ENCODE measurements at regions not wholly inside any gene's neighbourhood (a gene's known extent, or its start where the extent isn't known, plus 50 kb on each side); places are given as distances from the start of the nearest gene placed in this dataset.
"Not testable (repeated sequence)": the region's sequence is repeated elsewhere in the genome, so short reads cannot be mapped to it uniquely, and the experiment has no call there.

DNA sequence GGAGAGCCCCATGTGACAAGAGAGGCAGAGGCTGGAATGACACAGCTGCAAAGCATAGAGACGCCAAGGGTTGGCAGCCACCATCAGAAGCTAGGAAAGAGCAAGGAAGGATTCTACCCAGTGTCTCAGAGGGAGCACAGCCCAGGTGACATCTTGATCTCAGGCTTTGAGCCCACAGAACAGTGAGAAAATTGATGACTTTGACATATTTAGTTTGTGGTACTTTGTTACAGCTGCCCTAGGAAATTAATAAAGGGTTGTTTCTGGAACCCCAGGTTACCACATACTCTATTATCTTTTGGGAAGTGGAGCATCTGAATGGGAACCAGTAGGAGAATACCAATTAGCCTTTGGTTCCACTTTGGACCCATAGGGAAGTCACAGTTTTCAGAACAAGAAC lies 231.7 kb downstream of the ZNF621 start:
- DNase-seq = no peak

DNA sequence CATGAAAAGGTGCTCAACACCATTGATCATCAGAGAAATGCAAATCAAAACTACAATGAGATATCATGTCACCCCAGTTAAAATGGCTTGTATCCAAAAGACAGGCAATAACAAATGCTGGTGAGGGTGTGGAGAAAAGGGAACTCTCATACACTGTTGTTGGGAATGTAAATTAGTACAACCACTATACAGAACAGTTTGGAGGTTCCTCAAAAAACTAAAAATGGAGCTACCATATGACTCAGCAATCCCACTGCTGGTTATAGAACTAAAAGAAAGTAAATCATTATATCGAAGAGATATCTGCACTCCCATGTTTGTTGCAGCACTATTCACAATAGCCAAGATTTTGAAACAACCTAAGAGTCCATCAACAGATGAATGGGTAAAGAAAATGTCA lies 238.0 kb downstream of the ZNF621 start:
- not testable (repeated sequence) for DNase-seq

DNA sequence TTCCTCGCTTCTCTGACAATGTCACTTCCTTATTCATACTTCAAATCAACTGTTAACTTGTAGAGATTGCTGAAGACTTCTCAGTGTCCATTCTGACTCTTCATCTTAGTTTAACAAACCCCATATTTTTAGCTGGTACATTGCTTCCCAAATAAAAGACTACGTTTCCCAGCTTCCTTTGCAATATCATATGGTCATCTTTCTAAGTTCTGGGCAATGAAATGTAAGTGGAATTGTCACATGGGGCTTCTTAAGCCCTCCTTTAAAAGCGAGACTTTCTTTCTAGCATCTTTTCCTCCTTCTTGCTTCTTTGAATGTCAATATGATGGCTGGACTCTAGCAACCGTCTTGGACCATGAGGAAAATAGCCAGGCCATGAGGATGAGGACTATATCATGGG lies 239.0 kb downstream of the ZNF621 start:
- DNase-seq = no peak

DNA sequence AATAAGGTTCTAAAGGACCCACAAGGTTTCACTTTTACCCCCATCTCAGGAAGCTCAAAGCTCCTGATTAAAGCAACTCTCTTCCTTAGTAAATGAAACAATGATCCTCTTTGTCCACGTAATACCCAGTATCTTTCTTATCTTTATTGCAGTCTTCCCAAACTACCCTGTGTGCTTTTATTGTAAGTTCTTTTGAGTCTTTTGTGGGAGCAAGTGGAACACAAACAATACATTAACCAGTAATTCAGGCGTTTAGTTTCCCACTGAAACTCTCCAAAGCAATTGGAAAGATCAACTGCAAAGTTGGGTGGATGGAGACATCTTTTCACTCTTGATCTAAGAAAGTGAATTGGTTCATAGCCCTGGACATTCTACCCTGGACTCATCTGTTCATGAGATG lies 240.0 kb downstream of the ZNF621 start:
- no peak for DNase-seq

DNA sequence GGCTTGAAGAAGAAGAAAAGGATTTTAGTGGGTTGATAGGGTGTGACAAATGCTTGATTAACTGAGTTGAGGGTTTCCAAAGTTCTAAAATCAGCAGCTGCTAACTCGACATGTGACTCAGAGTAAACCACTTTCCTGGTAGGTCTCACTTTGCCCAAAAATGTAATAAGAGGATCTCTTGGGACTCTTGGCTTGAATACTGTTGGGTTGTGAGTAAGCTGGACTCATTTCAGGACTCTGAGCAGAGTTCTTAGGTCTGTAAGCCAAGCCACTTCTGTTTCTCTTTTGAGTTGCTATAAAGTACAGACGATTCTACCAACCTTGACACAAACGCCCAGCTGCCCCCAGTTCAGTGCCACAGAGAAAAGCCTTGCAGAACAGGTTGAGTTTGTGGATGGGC lies 241.1 kb downstream of the ZNF621 start:
- DNase-seq = no peak

DNA sequence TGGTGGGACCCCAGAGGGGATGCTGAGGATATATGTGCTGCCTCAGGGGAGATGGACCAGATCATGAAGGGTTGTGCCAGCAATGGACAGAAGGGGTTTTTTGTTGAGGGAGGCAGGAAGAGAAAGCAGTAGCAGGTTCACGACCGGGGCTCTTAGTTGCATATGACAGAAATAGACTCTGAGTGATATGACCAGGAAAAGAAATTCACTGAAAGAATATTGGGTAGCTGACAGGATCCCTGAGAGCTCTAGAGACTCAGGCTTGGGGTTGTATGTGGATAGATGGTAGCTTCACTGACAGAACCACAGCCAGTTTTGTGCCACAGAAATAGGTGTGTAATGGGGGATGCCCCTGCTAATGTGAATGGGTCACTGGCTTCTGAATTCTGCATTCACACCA lies 241.6 kb downstream of the ZNF621 start:
- no peak for DNase-seq

DNA sequence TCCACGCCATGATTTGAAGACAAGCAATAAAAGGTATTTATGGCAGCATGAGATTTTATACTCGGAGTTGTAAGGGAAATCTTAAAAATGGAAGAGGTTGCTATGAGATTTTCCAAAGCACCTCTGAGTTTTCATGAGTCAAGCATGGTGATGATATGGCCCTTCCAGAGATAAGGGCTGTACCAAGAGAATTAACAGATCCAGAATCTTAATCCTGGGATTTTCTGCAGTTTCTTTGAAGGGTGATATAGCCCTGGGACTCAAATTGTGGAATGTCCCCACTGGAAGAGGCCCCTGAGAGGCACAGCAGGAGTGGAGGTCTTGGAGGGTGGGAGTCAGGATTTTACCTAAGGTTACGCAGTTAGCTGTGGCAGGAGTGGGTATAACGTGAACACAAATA lies 243.3 kb downstream of the ZNF621 start:
- DNase-seq = no peak

DNA sequence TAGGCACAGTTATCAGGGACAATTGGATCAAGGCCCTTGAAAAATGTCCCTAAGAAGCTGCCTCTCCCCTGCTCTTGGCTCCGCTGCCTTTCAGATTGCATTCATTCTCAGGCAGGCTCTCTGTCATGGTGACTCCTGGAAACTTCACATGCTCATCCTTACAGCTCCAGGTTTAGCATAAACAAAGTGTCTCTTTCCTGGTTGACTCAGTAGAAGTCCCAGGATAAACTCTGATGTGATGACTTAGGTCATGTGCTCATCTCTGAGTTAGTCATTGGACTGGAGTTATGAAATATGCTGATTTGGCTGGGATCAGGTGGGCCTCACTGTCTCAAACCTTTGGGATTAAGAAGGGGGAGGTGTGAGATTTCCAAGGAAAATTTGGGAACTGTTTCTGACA lies 243.8 kb downstream of the ZNF621 start:
- DNase-seq = no peak

DNA sequence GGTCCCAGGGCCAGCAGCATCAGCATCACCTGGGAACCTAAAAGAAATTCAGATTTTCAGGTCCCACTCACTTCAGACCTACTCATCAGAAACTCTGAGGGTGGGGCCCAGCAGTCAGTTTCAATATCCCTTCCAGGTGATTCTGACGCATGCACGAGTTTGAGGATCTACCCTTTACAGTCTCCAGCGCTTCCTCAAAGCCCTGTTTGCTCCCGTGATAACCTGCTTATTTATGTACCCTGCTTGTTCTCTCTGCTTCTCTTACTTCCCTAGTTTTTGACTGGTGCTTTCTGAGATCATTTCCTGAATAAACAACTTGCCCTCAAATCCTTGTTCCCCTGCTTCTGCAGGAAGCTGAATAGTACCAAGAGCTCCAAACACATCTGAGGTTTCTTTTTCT lies 245.3 kb downstream of the ZNF621 start:
- no peak for DNase-seq

DNA sequence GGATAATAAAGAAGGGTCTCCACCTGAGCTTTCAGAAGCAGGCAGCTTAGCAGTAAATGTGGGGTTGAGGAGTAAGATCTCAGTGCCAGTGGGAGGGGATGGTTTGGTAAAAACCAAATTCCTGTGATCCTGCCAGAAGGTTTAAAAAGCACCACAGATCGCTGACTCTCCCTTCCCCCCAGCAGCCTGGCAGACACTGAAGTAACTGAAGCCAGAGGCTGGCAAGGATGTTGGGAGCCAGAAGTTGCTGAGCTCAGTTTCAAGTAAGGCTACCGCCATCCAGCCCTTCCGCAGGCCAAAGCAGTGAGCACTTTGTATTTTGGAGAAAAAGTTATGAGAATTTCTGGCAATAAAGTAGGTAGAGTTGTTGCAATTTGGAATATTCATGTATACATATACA lies 246.4 kb downstream of the ZNF621 start:
- DNase-seq = no peak

DNA sequence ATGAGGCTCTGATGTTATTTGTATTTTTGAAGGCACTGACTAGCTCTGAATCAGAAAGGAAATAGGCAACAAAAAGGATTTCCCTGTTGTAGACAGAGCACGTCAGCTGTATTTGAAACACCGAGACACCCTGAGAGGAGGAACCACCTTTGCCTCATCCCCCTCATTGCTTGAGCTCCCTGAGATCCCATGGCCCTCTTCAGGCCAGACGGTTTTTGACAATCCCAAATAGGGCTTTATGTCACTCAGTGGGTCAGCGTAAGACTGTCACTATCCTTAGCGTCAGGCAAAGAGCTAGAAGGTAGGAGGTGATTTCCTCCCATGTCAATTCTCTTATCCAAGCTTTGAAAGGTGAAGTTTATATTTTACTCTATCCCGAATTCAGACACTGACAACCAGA lies 254.3 kb downstream of the ZNF621 start:
- no peak for DNase-seq

DNA sequence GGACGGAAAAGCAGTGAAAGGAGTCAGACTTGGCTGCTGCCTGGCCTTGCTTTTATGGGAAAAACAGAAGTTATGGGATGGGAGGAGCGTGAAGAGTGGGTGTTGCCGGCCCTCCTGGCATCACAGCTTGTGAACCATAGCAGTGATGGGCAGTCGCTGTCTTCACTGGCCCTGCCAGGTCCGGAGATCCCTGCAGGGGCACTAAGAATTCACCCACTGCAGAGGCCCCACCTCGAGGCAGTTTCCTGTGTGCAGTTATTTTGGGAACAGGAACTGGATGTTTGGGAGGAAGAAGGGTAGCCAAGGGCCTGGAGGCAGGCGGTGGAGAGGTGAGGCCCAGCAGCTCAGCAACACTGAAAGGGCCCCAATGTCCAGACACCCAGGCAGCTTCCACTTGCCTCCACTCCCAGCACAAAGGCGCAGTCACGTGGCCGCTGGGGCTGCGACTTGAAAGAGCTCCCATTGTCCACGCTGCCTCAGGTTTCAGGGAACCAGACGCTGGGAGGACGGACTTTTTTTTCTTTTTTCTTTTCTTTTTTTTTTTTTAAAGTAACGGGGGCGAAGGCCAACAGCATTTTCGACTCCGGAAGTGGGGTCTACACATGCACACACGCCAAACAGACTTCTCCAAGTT lies 255.6 kb downstream of the ZNF621 start:
- DNase-seq = no peak

DNA sequence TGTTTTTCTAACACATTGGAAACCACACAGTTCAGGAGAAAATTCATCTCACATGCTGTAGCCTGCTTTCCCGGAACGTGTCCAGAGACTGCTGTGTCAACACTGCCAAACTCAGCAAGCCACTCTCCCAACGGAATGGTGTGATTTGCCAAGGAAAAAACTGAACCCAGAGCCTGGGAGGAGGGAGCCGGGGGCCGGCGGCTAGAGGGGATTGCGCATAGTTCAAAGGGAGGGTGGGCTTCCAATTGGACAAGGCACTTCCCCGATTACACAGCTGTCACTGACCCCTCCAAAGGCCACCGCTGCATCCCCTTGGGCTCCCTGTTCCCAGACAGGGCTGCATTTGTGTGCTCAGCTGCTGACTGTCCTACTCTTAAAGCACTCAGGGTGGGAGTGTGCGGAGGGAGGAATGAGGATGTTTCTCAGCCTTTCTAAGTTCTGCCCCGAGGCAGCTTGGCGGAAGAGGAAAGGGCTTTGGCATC lies 256.2 kb downstream of the ZNF621 start:
- DNase-seq = no peak

DNA sequence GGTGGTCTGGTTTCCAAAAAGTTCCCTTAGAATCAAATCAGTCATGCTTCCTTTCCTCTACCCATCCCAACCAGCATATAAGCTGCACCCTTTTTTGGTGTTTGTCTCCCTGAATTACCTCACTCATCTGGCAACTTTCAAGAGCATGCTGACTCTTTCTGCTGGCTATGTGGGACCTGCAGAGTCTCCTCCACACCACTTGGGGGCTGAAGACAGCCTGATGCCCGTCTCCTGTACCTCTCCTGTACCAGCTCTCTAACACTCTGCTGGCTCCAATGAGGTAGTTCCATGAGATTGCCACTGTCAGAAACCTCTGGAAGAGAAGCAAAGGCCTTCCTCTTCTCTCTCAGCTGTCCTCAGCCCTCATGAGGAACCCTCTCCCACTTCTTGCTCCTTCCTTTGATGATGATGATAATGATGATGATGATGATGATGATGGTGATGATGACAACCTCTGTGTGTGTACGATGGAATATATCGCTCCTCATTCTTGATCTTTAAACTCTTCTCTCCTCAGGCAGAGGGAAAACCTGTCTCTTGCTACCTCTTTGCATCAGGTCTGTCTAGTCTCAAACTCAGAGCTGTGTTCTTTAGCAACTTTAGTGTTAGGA lies 257.5 kb downstream of the ZNF621 start:
- DNase-seq = no peak

DNA sequence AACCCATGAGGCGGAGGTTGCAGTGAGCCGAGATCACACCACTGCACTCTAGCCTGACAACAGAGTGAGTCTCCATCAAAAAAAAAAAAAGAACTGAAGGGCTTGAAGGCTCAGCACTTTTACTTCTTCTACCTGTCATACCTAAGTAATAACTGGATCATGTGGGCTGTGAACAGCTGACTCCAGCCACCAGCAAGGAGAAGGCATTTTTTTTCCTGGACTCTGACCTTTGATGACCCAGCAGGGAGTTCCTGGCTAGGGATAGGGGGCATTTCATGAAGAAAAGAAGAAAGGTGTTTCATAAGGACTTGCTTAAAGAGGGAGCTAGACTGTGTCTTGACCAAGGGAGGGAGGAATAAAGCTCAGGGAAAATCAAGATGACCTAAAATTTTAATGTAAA lies 266.0 kb downstream of the ZNF621 start:
- no peak for DNase-seq

DNA sequence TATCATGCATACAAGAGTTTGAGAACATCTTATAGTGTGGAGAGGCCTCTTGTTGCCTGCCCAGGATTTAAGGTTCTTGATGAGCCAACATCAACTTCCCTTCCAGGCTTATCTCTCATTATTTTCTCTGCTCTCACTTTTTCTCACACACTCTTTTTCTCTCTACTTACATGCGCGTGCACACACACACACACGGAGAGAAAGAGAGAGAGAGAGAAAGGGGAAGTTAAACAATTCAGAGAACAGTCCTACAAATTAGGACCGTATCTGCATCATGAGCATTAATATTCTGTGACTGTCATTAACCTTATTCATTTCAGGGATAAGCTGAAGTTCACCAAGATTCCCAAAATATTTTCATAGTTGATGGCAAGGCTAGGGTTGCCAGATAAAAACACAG lies 269.0 kb downstream of the ZNF621 start:
- no peak for DNase-seq

DNA sequence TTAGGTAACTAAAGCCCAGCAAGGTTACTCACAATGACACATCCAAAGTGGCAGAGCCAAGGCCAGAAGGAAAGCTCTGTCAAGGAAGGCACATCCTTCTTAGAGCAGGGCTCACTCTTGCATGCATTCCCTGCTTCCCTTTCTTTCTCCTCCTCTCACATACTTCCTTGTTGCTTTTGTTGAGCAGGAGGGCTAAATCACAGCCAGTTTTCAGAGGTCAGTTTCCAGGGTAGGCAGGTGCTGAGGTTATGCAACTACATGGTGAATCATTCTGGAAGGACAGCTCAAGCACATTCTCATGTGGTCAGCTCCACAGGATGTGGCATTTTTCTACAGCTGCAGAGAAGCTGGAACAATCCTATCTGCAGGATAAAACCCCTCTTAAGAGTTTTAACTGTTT lies 275.6 kb downstream of the ZNF621 start:
- DNase-seq = no peak

DNA sequence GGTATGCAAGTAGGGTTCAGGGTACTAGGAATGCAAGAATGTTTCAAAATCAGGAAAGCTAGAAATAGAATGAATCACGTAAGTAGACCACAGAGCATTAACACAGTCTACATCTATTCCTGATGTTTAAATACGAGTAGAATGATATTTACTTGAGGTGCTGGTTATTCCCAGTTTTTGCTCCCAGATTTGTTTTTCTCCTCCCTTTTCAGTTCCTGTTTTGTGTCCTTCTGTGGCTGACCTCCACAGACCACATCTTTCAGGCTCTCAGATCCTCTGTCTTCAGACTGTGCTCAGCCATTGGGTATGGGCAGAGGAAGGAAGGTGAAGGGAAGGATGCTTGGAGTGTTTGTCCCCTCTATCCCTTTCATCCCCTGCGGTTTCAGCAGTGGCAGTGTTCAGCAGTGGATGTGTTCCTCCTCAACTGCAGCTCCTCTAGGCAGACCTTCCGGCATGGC lies 276.6 kb downstream of the ZNF621 start:
- no peak for DNase-seq

DNA sequence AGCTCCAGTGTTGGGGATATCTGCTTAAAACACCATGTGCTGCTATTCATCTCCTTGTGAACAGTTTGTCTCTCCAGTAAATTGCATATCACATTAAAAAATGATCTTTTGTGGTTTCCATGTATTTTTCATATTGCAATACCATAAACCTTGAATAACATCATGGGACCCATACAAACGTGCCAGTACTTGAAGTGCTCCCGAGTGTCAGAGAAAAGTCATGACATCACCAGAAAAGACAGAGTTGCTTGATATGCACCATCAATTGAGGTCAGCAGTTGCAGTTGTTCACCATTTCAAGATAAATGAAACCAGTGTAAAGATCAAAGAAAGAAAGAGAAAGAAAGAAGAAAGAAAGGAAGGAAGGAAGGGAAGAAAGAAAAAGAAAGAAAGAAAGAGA lies 278.6 kb downstream of the ZNF621 start:
- no peak for DNase-seq

DNA sequence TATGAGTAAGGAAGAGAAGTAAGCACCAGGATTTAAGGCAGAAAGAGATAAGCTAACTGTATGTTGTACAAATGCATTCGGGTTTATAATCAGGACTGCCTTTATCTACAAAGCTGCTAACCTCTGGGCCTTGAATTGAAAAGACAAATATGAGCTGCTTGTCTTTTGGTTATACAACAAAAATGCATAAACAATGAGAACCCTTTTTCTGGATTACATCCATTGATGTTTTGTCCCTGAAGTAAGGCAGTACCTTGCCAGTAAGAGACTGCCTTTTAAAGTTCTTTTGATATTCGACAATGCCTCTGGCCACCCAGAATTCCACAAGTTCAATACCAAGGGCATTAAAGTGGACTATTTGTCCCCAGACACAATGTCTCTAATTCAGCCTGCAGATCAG lies 280.7 kb downstream of the ZNF621 start:
- DNase-seq = no peak

DNA sequence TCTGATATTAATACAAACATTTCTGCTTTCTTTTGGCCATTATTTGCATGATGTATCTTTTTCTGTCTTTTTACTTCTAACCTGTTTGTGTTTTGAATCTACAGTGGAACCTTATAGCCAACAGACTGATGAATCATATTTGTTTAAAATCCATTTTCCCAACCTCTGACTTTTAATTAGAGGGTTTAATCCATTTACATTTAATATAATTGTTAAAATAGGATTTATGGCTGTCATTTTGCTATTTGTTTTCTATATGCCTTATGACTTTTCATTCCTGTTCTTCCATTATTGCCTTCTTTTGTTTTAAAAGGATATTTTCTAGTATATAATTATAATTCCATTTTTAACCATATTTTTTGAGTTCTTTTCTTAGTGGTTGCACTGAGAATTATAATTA lies 286.1 kb downstream of the ZNF621 start:
- DNase-seq = no peak

DNA sequence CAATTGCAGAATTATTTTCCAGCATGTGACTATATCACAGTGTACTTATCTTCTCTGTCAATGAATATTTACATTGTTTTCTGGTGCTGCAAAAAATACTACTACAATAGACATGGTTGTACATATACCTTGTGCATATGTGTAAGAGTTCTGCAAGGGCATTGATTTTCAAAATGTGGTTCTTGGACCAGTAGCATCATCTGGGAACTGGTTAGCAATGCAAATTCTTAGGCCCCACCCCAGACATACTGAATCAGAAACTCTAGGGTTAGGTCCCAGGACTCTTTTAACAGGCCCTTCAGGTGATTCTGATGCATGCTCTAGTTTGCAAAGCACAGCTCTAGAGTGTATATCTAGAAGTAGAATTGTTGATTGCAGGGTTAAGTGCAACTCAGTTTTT lies 292.3 kb downstream of the ZNF621 start:
- no peak for DNase-seq

DNA sequence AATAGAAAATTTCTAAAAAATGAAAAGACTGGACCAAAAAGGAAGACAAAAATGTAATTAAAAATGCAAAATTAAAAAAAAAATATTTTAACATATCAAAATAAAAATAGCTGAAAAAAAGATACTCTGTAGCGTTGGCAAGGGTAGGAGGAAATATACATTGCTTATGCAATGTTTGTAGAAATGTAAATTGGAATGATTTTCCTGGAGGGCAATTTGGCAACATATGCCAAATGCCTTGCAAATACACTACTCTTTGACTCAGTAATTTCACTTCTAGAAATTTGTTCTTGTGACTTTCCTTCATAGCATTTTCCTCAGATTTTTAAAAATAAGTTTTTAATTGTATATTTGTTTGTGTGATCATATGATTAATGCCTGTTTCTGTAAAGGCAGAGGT lies 296.6 kb downstream of the ZNF621 start:
- no peak for DNase-seq

DNA sequence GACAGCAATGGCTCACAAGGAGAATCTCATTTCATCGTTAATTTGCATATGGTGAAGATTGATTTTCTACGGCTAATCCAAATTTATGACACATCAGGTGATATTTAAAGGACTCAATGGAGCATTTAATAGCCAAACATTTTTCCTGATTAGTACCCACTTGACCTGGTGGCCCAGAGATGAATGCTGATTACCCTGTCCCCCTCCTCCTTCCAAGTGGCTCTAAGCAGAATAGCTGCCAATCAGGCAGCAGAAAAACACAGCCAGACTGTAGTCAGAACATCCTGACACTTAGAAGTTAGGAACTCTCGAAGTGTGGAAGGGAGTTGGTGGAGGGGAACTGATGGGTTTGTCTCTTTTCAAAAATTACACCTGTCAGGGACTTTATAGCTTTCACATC lies 302.5 kb downstream of the ZNF621 start:
- DNase-seq = no peak

Measured in activated CD4-positive, alpha-beta T cell treated with anti-CD3 and anti-CD28 coated beads, Interleukin-2, amount 50 U/mL, for 4 hours (primary cell).